OCI-LY7 (cell line): ENCODE measurements at regions not wholly inside any gene's neighbourhood (a gene's known extent, or its start where the extent isn't known, plus 50 kb on each side); places are given as distances from the start of the nearest gene placed in this dataset.

ENCODE experiments used
- BruUV-seq: library from RNA; stranded (reverse); fragments of 400-500 nt; replicated peaks from 2 replicates; lab custom pipeline; 2021; lab: Mats Ljungman, UMichigan
- CTCF ChIA-PET: fragments of 300-600 bp; sonication (Branson Sonifier 250); formaldehyde crosslinking; loops from one replicate; lab custom pipeline; 2022; ENCODE audit warnings: antibody characterized with exemption; ENCODE audit not compliant: unreplicated experiment; lab: Charles Lee
- POLR2A ChIA-PET: fragments of 300-600 bp; sonication (Branson Sonifier 250); formaldehyde crosslinking; loops from one replicate; lab custom pipeline; 2022; ENCODE audit warnings: antibody characterized with exemption; lab: Charles Lee
- DNase-seq: peaks from one replicate; pipeline ENCODE4 v3.0.0-alpha.2; 2015; ENCODE audit warnings: low spot score
- H2AFZ ChIP-seq: fragments of 200-600 bp; sonication (generic), shearing (Covaris generic); 2 replicates; pipeline ENCODE4 v1.6.1; 2014; ENCODE audit warnings: mild to moderate bottlenecking, antibody characterized with exemption, low read length, moderate library complexity
- H3K27ac ChIP-seq: fragments of 200-600 bp; sonication (generic); 2 replicates; pipeline ENCODE4 v1.5.1; 2014; ENCODE audit warnings: mixed run types, low read depth, mild to moderate bottlenecking, moderate library complexity, low read length, inconsistent platforms; ENCODE audit not compliant: poor library complexity, severe bottlenecking
- H3K36me3 ChIP-seq: fragments of 200-600 bp; sonication (generic); 2 replicates; pipeline ENCODE4 v1.6.1; 2014; ENCODE audit warnings: mild to moderate bottlenecking, antibody characterized with exemption, low read length, moderate library complexity, mixed read lengths; ENCODE audit not compliant: insufficient read depth
- H3K4me1 ChIP-seq: fragments of 200-600 bp; sonication (generic); 2 replicates; pipeline ENCODE4 v1.5.1; 2014; ENCODE audit warnings: mild to moderate bottlenecking, low read length; ENCODE audit not compliant: insufficient read depth, poor library complexity, severe bottlenecking
- H3K4me2 ChIP-seq: fragments of 200-600 bp; sonication (generic); 2 replicates; pipeline ENCODE4 v1.6.1; 2014; ENCODE audit warnings: mild to moderate bottlenecking, low read length
- H3K4me3 ChIP-seq: fragments of 200-600 bp; sonication (generic); 2 replicates; pipeline ENCODE4 v1.5.1; 2014; ENCODE audit warnings: mild to moderate bottlenecking, low read depth, low read length; ENCODE audit not compliant: poor library complexity, severe bottlenecking
- H3K79me2 ChIP-seq: fragments of 200-600 bp; sonication (generic); 2 replicates; pipeline ENCODE4 v1.6.1; 2016; ENCODE audit warnings: low read depth, mild to moderate bottlenecking, low read length, moderate library complexity, mixed read lengths; ENCODE audit not compliant: insufficient read depth
- H3K9me2 ChIP-seq: fragments of 200-600 bp; sonication (generic); 2 replicates; pipeline ENCODE4 v1.6.1; 2016; ENCODE audit warnings: mild to moderate bottlenecking, low read length, mixed read lengths; ENCODE audit not compliant: insufficient read depth
- H3K9me3 ChIP-seq: fragments of 200-600 bp; sonication (generic); 2 replicates; pipeline ENCODE4 v1.6.1; 2014; ENCODE audit warnings: mild to moderate bottlenecking, mixed run types, low read length, mixed read lengths
- H4K20me1 ChIP-seq: fragments of 200-600 bp; sonication (generic); 2 replicates; pipeline ENCODE4 v1.6.1; 2014; ENCODE audit warnings: mild to moderate bottlenecking, antibody characterized with exemption, low read length, moderate library complexity, mixed read lengths; ENCODE audit not compliant: insufficient read depth
- CTCF ChIP-seq: fragments of 200-600 bp; sonication (generic); conservative IDR thresholded peaks from 2 replicates; pipeline ENCODE4 v1.5.1; 2014; ENCODE audit warnings: mild to moderate bottlenecking, antibody characterized with exemption, low read length, moderate library complexity, mixed read lengths
- EZH2phosphoT487 ChIP-seq: fragments of 200-600 bp; sonication (generic); IDR thresholded peaks from 2 replicates; pipeline ENCODE4 v1.6.1; 2018; ENCODE audit warnings: low read depth, borderline replicate concordance, mild to moderate bottlenecking, mixed run types, antibody characterized with exemption, low read length, moderate library complexity, mixed read lengths
- intact Hi-C: fragments of 100-400 bp; cut with micrococcal nuclease; formaldehyde crosslinking; loops from one replicate; pipeline ENCODE4 v1.10.0; 2022; ENCODE audit not compliant: unreplicated experiment

- no TSS peak for BruUV-seq
- CTCF ChIA-PET = no interaction called here
- no peak overlapping the region for H3K4me3 ChIP-seq
- no peaks in the 10 kb centered on the region for H3K36me3 ChIP-seq
- intact Hi-C loops = no loop called here
- no peaks in the 10 kb centered on the region for H3K9me2 ChIP-seq
- H4K20me1 ChIP-seq = no peaks in the 10 kb centered on the region
- no peak overlapping the region for H2AFZ ChIP-seq
- POLR2A ChIA-PET = interaction anchor here (0.6 kb wide), 2 partner anchors 506 to 1107 kb away, joined by 4 to 5 read pairs; no protein-coding TSS in a partner anchor
- no peak overlapping the region for H3K4me2 ChIP-seq
- no peak for DNase-seq
- no peaks in the 10 kb centered on the region for H3K79me2 ChIP-seq
- H3K4me1 ChIP-seq = no peaks in the 10 kb centered on the region
- TF ChIP-seq EZH2phosphoT487 (no peak), CTCF (no peak)
- no peaks in the 10 kb centered on the region for H3K9me3 ChIP-seq
- no peak overlapping the region for H3K27ac ChIP-seq
Observed at GRCh38 chr9:75775966-75776691, 114.3 kb upstream of the PCSK5 start.

DNA sequence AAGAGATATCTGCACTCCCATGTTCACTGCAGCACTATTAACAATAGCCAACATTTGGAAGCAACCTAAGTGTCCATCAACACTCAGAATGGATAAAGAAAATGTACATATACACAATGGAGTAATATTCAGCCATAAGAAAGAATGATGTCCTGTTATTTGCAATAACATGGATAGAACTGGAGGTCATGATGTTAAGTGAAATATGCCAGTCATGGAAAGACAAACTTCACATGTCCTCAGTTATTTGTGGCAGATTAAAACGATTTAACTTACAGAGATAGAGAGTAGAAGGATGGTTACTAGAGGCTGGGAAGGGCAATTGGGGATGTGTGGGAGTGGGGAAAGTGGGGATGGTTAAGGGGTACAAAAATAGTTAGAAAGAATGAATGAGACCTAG is 110.3 kb upstream of the PCSK5 start:
- Histone ChIP-seq H3K9me2 (no peaks in the 10 kb centered on the region), H3K36me3 (no peaks in the 10 kb centered on the region), H3K4me3 (no peak overlapping the region), H3K9me3 (no peaks in the 10 kb centered on the region), H3K79me2 (no peaks in the 10 kb centered on the region), H4K20me1 (no peaks in the 10 kb centered on the region), H3K4me1 (no peaks in the 10 kb centered on the region), H3K4me2 (no peak overlapping the region), H3K27ac (no peak overlapping the region), H2AFZ (no peak overlapping the region)
- ChIA-PET POLR2A (no interaction called here), CTCF (no interaction called here)
- no TSS peak for BruUV-seq
- DNase-seq = no peak
- intact Hi-C loops = no loop called here
- TF ChIP-seq EZH2phosphoT487 (no peak), CTCF (no peak)

DNA sequence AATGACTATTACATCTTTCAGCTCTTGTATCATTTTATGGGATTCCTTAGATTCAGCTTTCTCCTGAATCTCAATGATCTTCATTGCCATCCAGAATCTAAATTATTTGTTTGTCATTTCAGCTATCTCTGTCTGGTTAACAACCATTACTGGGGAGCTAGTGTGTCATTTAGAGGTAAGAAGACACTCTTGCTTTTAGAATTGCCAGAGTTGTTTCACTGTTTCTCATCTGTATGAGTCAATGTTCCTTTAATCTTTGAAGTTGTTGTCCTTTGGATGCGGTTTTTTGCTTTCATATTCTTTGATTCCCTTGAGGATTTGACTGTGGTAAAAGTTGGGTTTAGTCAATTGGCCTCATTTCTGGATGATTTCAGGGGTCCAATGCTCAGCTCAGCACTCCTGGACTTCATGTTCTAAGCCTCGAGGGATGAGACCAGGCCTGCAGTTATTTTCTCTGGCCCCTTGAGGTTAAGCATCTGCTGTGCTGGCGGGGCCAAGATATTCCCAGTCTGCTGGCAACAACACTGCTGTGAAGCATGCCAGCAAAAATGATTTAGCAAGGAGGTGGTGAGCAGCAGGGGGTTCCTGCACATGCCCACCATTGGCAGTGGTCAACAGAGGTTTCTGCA is 102.4 kb upstream of the PCSK5 start:
- Histone ChIP-seq H3K4me1 (no peaks in the 10 kb centered on the region), H2AFZ (no peak overlapping the region), H4K20me1 (no peaks in the 10 kb centered on the region), H3K4me3 (no peak overlapping the region), H3K9me3 (no peaks in the 10 kb centered on the region), H3K36me3 (no peaks in the 10 kb centered on the region), H3K27ac (no peak overlapping the region), H3K4me2 (no peak overlapping the region), H3K79me2 (no peaks in the 10 kb centered on the region), H3K9me2 (no peaks in the 10 kb centered on the region)
- ChIA-PET CTCF (no interaction called here), POLR2A (interaction anchor here (0.6 to 0.7 kb wide), 2 partner anchors 1040 to 1871 kb away, joined by 3 to 6 read pairs; no protein-coding TSS in a partner anchor)
- no peak for DNase-seq
- no peak for TF ChIP-seq EZH2phosphoT487
- TF ChIP-seq CTCF = no peak
- no TSS peak for BruUV-seq
- intact Hi-C loops = no loop called here
